ENCODE measurements at regions not wholly inside any gene's neighbourhood (a gene's known extent, or its start where the extent isn't known, plus 50 kb on each side); places are given as distances from the start of the nearest gene placed in this dataset.

DNA sequence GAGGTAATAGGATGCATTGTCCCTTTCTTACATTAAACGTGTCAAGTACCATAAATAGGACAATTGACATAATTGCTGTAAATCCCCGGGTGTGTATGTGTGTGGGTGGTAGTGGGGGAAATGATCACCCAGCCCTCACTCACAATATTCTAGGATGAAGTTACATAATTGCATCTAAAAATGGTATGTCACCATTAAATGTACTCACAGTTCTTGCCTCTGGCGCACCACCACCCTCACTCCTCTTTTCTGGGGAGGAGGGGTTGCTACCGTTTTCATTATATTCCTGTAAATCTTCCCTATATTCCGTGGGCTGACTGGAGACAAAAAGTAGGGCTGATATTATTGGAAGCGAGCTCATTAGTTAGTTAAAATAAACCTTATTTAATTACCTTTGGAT lies 563.8 kb downstream of the TLR4 start:
- H3K4me3 ChIP-seq (ENCODE audit: low read length): no peak overlapping the region
- no peak for DNase-seq (ENCODE audit: low read depth)
- TF ChIP-seq, protein P1, sequence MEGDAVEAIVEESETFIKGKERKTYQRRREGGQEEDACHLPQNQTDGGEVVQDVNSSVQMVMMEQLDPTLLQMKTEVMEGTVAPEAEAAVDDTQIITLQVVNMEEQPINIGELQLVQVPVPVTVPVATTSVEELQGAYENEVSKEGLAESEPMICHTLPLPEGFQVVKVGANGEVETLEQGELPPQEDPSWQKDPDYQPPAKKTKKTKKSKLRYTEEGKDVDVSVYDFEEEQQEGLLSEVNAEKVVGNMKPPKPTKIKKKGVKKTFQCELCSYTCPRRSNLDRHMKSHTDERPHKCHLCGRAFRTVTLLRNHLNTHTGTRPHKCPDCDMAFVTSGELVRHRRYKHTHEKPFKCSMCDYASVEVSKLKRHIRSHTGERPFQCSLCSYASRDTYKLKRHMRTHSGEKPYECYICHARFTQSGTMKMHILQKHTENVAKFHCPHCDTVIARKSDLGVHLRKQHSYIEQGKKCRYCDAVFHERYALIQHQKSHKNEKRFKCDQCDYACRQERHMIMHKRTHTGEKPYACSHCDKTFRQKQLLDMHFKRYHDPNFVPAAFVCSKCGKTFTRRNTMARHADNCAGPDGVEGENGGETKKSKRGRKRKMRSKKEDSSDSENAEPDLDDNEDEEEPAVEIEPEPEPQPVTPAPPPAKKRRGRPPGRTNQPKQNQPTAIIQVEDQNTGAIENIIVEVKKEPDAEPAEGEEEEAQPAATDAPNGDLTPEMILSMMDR (conservative IDR thresholded peaks at IDR 0.05; ENCODE audit: low read length): no peak

DNA sequence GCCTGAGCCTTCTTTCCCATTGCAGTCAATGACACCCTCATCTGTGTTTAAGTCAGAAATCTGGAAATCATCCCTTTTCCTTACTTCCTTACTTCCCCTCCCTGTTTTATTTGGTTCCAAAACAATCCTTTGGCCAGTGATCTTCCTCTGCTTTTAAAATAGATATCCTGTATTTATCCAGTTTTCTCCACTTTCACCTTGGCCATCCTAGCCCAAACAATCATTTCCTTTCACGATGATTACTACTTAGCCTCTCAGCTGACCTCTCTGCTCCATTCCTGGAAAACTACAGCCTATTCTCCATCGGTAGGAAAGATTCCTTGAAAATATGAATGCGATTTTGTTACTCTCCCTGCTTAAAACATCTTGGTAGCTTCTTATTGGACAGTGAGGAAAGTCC lies 565.4 kb downstream of the TLR4 start:
- TF ChIP-seq, protein P1 (conservative IDR thresholded peaks at IDR 0.05; ENCODE audit: low read length): no peak
- H3K4me3 ChIP-seq (ENCODE audit: low read length): no peak overlapping the region
- no peak for DNase-seq (ENCODE audit: low read depth)

DNA sequence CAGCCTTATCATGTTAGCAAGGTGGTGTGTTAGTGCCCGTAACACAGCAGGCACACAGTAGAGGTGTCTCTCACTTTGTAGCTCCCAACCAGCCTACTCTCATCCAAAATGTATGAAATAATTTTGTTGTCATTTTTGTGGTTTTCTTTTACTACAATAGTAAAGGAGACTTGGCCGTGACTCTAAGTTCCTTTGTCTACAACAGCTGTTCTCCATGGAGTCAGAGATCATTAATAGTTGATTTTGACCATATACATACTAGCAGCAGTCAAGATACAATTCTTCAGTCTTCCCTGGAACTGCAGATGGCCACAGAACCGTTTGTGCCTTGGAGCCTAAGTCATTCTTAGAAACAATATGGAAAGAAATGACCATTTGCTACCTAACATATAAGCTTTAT lies 567.1 kb downstream of the TLR4 start:
- no peak for DNase-seq (ENCODE audit: low read depth)
- TF ChIP-seq, protein P1 (conservative IDR thresholded peaks at IDR 0.05; ENCODE audit: low read length): no peak

DNA sequence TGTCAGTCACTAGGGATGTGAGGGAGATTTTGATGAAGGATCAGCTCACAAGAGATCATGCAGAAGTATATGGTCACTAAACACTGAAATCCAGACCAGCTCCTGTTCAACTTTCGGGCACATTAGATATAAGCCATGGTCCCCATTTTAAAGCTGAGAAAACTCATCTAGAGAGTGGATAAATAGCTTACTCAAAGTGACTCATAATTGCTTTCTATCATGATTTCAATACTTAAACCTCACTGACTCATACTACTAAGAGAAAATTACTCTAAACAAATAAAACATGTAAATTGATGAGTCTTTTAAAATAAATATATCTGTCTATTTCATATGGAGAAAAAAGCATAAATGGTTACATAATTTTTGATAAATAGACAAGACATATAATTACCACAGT lies 567.7 kb downstream of the TLR4 start:
- TF ChIP-seq, protein P1 (conservative IDR thresholded peaks at IDR 0.05; ENCODE audit: low read length): no peak
- DNase-seq (ENCODE audit: low read depth): no peak
- no peak overlapping the region for H3K4me3 ChIP-seq (ENCODE audit: low read length)

More for the DNA sequence above, 567.1 kb downstream of the TLR4 start:
- H3K4me3 ChIP-seq (ENCODE audit: low read length): no peak overlapping the region

DNA sequence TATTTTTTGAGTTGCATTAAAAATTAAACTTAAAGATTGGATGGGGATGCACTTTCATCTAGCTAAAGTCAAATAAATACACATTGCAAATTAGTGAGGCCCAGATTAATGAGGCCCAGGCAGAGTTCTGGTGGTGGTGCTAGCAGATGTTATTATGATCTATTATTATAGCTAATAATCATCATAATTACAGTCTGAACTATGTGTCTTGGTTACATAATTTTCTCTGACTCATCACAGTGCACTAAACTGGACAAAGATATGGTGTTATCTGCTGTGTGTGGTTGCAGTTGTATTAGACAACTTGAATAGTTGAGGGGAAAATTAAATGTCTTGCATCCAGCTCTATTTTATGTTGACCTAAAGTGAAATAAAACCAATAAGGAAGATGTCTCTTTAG lies 568.8 kb downstream of the TLR4 start:
- H3K4me3 ChIP-seq (ENCODE audit: low read length): no peak overlapping the region
- TF ChIP-seq, protein P1 (conservative IDR thresholded peaks at IDR 0.05; ENCODE audit: low read length): no peak
- DNase-seq (ENCODE audit: low read depth): no peak

DNA sequence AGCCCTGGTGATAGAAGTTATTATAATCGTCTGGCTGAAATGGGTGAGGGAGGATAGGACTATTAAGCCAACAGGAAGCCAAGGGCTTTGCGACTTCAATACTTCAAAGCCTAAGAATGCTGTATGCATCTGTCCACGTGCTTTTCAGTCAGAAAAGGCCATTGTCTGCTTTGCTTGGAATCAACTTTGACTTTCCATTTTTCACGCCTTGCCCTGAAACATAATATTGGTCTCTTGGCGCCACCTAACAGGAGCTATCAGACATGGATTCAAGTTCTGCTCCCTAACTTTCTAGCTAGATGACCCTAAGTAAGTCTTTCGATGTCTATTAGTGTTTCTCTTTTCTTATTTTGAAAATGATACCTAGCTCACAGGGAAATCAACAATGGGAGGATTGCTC lies 572.6 kb downstream of the TLR4 start:
- TF ChIP-seq, protein P1 (conservative IDR thresholded peaks at IDR 0.05; ENCODE audit: low read length): no peak
- H3K4me3 ChIP-seq (ENCODE audit: low read length): no peak overlapping the region
- DNase-seq (ENCODE audit: low read depth): no peak

DNA sequence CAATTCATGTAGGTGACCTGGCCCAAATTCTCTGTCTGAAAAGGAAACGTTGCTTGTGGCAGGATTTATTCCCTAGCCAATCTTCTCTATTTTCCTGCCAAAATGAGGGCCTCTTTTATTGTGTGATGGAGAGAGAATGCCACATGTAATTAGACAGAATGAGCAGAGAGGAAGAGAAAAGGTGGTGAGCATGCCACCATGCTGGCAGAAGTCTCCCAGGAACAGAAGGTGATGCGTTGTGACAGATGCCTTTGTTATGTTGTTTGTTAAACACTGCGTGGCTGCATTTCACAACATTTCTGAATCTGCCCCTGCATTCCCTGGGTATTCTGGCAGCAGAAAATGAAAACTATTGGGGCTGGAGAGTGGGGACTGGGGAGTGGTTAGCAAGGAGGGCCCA lies 577.6 kb downstream of the TLR4 start:
- no peak overlapping the region for H3K4me3 ChIP-seq (ENCODE audit: low read length)
- TF ChIP-seq, protein P1 (conservative IDR thresholded peaks at IDR 0.05; ENCODE audit: low read length): no peak
- no peak for DNase-seq (ENCODE audit: low read depth)

All from AG10803 (cell line).